ENCODE measurements at regions not wholly inside any gene's neighbourhood (a gene's known extent, or its start where the extent isn't known, plus 50 kb on each side); places are given as distances from the start of the nearest gene placed in this dataset.

- TF ChIP-seq TAF1 (IDR thresholded peaks at IDR 0.05; ENCODE audit: borderline replicate concordance, insufficient read depth, low read length) (no peak), FOXP2 (optimal IDR thresholded peaks at IDR 0.05; ENCODE audit: borderline replicate concordance, extremely low read depth, extremely low read length, insufficient read depth) (no peak)
These were observed 125.0 kb downstream of the ASB7 start for GRCh38 chr15:100727291-100727851.
